ENCODE measurements at regions not wholly inside any gene's neighbourhood (a gene's known extent, or its start where the extent isn't known, plus 50 kb on each side); places are given as distances from the start of the nearest gene placed in this dataset.

- H3K36me3 Mint-ChIP-seq (ENCODE audit: low read depth), result no peaks in the 10 kb centered on the region
- no peak for DNase-seq
- peaks cover 15% of the 10 kb centered on the region for H3K27me3 Mint-ChIP-seq
- H3K27ac Mint-ChIP-seq, result no peak overlapping the region
- CTCF ChIA-PET, result no interaction called here
- intact Hi-C loops (cut with micrococcal nuclease), result no loop called here
- ATAC-seq (ENCODE audit: low read depth), result no peak
- POLR2A ChIA-PET, result no interaction called here
- H3K4me1 Mint-ChIP-seq, result no peaks in the 10 kb centered on the region
- TF ChIP-seq CTCF (IDR thresholded peaks at IDR 0.05), result no peak
- no peaks in the 10 kb centered on the region for H3K9me3 Mint-ChIP-seq
- no peak overlapping the region for H3K4me3 Mint-ChIP-seq
Observed at GRCh38 chr3:72568083-72568482, 280.2 kb downstream of the SHQ1 start.

GRCh38 chr3:72567474-72567873, 280.8 kb downstream of the SHQ1 start:
- no peak for ATAC-seq (ENCODE audit: low read depth)
- ChIA-PET CTCF (no interaction called here), POLR2A (no interaction called here)
- peaks cover 13% of the 10 kb centered on the region for H3K27me3 Mint-ChIP-seq
- no peaks in the 10 kb centered on the region for H3K9me3 Mint-ChIP-seq
- no peak for DNase-seq
- intact Hi-C loops (cut with micrococcal nuclease), result no loop called here
- H3K27ac Mint-ChIP-seq, result no peak overlapping the region
- H3K36me3 Mint-ChIP-seq (ENCODE audit: low read depth), result no peaks in the 10 kb centered on the region
- H3K4me3 Mint-ChIP-seq, result no peak overlapping the region
- TF ChIP-seq CTCF (IDR thresholded peaks at IDR 0.05), result no peak
- no peaks in the 10 kb centered on the region for H3K4me1 Mint-ChIP-seq

GRCh38 chr3:72565593-72565992, 282.7 kb downstream of the SHQ1 start:
- intact Hi-C loops (cut with micrococcal nuclease), result no loop called here
- Mint-ChIP-seq H3K27me3 (peaks cover 3% of the 10 kb centered on the region), H3K4me3 (no peak overlapping the region), H3K4me1 (no peaks in the 10 kb centered on the region), H3K36me3 (ENCODE audit: low read depth) (no peaks in the 10 kb centered on the region), H3K27ac (no peak overlapping the region), H3K9me3 (peaks cover 4% of the 10 kb centered on the region)
- ChIA-PET POLR2A (no interaction called here), CTCF (no interaction called here)
- no peak for TF ChIP-seq CTCF (IDR thresholded peaks at IDR 0.05)
- ATAC-seq (ENCODE audit: low read depth), result no peak
- DNase-seq, result no peak

GRCh38 chr3:72563690-72564370, 284.4 kb downstream of the SHQ1 start:
- H3K36me3 Mint-ChIP-seq (ENCODE audit: low read depth), result no peaks in the 10 kb centered on the region
- ChIA-PET POLR2A (no interaction called here), CTCF (no interaction called here)
- intact Hi-C loops (cut with micrococcal nuclease), result no loop called here
- no peak overlapping the region for H3K27ac Mint-ChIP-seq
- H3K9me3 Mint-ChIP-seq, result peaks cover 4% of the 10 kb centered on the region
- TF ChIP-seq CTCF (IDR thresholded peaks at IDR 0.05), result no peak
- H3K4me1 Mint-ChIP-seq, result peaks cover 9% of the 10 kb centered on the region
- no peak overlapping the region for H3K4me3 Mint-ChIP-seq
- ATAC-seq (ENCODE audit: low read depth) (no peak), DNase-seq (no peak)
- H3K27me3 Mint-ChIP-seq, result no peaks in the 10 kb centered on the region

GRCh38 chr3:72560846-72561675, 287.2 kb downstream of the SHQ1 start:
- POLR2A ChIA-PET, result no interaction called here
- intact Hi-C loops (cut with micrococcal nuclease), result no loop called here

More at GRCh38 chr3:72560846-72561675, 287.2 kb downstream of the SHQ1 start:
- no peaks in the 10 kb centered on the region for H3K27me3 Mint-ChIP-seq
- TF ChIP-seq CTCF (IDR thresholded peaks at IDR 0.05), result no peak
- no peak overlapping the region for H3K4me3 Mint-ChIP-seq
- H3K4me1 Mint-ChIP-seq, result peaks cover 21% of the 10 kb centered on the region
- CTCF ChIA-PET, result interaction anchor here (0.7 kb wide), 1 partner anchor 266 kb away, joined by 3 read pairs; no protein-coding TSS in a partner anchor
- ATAC-seq (ENCODE audit: low read depth) (no peak), DNase-seq (no peak)
- peaks cover 19% of the 10 kb centered on the region for H3K9me3 Mint-ChIP-seq
- H3K36me3 Mint-ChIP-seq (ENCODE audit: low read depth), result peaks cover 4% of the 10 kb centered on the region
- H3K27ac Mint-ChIP-seq, result no peak overlapping the region
